ENCODE measurements at regions not wholly inside any gene's neighbourhood (a gene's known extent, or its start where the extent isn't known, plus 50 kb on each side); places are given as distances from the start of the nearest gene placed in this dataset.
"Not testable (repeated sequence)": the region's sequence is repeated elsewhere in the genome, so short reads cannot be mapped to it uniquely, and the experiment has no call there.

GRCh38 chr2:62611854-62612253 lies 93.7 kb upstream of the EHBP1 start:
- TF ChIP-seq, protein P1, sequence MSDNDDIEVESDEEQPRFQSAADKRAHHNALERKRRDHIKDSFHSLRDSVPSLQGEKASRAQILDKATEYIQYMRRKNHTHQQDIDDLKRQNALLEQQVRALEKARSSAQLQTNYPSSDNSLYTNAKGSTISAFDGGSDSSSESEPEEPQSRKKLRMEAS (IDR thresholded peaks at IDR 0.05; ENCODE audit: low read depth, low read length) = no peak
- TF ChIP-seq MYC (IDR thresholded peaks at IDR 0.05; ENCODE audit: low read depth, low read length) (no peak), POLR2A (IDR thresholded peaks at IDR 0.05; ENCODE audit: extremely low read depth, insufficient read length) (no peak)
- TF ChIP-seq, protein P2, sequence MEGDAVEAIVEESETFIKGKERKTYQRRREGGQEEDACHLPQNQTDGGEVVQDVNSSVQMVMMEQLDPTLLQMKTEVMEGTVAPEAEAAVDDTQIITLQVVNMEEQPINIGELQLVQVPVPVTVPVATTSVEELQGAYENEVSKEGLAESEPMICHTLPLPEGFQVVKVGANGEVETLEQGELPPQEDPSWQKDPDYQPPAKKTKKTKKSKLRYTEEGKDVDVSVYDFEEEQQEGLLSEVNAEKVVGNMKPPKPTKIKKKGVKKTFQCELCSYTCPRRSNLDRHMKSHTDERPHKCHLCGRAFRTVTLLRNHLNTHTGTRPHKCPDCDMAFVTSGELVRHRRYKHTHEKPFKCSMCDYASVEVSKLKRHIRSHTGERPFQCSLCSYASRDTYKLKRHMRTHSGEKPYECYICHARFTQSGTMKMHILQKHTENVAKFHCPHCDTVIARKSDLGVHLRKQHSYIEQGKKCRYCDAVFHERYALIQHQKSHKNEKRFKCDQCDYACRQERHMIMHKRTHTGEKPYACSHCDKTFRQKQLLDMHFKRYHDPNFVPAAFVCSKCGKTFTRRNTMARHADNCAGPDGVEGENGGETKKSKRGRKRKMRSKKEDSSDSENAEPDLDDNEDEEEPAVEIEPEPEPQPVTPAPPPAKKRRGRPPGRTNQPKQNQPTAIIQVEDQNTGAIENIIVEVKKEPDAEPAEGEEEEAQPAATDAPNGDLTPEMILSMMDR (IDR thresholded peaks at IDR 0.05; ENCODE audit: low read depth, low read length) = no peak
- no peak overlapping the region for H3K4me3 ChIP-seq (ENCODE audit: low read depth, low read length)
- DNase-seq (ENCODE audit: low read depth) = no peak

GRCh38 chr2:62605471-62605870 lies 99.5 kb upstream of the TMEM17 start:
- H3K4me3 ChIP-seq (ENCODE audit: low read depth, low read length); DNase-seq (ENCODE audit: low read depth): not testable (repeated sequence)

- no peak overlapping the region for H3K4me3 ChIP-seq (ENCODE audit: low read depth, low read length)
- no peak for DNase-seq (ENCODE audit: low read depth)
- TF ChIP-seq, protein P1 (IDR thresholded peaks at IDR 0.05; ENCODE audit: low read depth, low read length) = no peak
- TF ChIP-seq MYC (IDR thresholded peaks at IDR 0.05; ENCODE audit: low read depth, low read length) = no peak
- no peak for TF ChIP-seq POLR2A (IDR thresholded peaks at IDR 0.05; ENCODE audit: extremely low read depth, insufficient read length)
- TF ChIP-seq, protein P2 (IDR thresholded peaks at IDR 0.05; ENCODE audit: low read depth, low read length) = no peak
Observed at GRCh38 chr2:62604336-62604735, 98.3 kb upstream of the TMEM17 start.

- TF ChIP-seq, protein P1 (IDR thresholded peaks at IDR 0.05; ENCODE audit: low read depth, low read length) = no peak
- TF ChIP-seq POLR2A (IDR thresholded peaks at IDR 0.05; ENCODE audit: extremely low read depth, insufficient read length) = no peak
- no peak for TF ChIP-seq MYC (IDR thresholded peaks at IDR 0.05; ENCODE audit: low read depth, low read length)
- TF ChIP-seq, protein P2 (IDR thresholded peaks at IDR 0.05; ENCODE audit: low read depth, low read length) = no peak
- no peak overlapping the region for H3K4me3 ChIP-seq (ENCODE audit: low read depth, low read length)
- DNase-seq (ENCODE audit: low read depth) = no peak
Observed at GRCh38 chr2:62603154-62603712, 97.2 kb upstream of the TMEM17 start.

GRCh38 chr2:62599674-62600410 lies 93.8 kb upstream of the TMEM17 start:
- H3K4me3 ChIP-seq (ENCODE audit: low read depth, low read length); DNase-seq (ENCODE audit: low read depth): not testable (repeated sequence)

GRCh38 chr2:62597323-62597722 lies 91.3 kb upstream of the TMEM17 start:
- no peak overlapping the region for H3K4me3 ChIP-seq (ENCODE audit: low read depth, low read length)
- no peak for DNase-seq (ENCODE audit: low read depth)
- no peak for TF ChIP-seq MYC (IDR thresholded peaks at IDR 0.05; ENCODE audit: low read depth, low read length)

DNA sequence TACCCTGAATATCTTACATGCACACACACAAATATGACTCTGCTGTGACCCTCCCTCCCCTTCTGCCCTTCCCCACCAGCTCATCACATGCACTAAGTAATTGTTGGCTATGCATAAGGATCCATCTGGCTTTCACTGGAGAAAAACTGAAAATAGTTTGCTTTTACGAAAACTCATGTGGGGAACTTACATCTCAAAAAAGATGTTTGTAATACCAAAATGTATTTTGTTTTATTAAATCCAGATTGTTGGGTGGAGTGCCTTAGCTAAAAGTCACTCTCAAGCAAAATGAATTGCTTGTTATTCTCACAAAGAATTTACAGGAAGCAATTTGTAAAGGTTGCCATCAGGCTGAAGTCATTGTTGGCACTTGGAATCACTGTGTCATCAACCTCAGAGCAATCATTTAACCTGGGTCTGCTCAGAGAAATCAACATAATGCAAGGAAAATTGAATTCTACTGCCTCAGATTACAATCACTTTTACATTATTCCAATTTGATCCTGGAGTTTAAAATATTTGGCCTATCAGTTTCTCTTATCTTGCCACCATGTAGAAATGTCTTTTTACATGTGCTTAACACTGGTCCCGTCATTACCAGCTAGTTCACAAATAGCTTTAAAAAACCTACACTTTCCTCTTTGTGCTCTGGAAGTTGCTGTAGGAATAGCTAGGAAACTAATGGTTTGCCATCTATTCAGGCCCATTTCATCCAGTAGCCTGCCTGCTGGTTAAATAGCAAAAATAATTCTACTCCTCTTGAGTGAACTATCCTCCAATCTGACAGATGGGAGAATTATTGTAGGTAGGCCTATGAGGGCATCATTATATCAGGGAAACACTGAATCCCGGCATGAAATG lies 90.3 kb upstream of the TMEM17 start:
- no peak for DNase-seq (ENCODE audit: low read depth)
- TF ChIP-seq, protein P1 (IDR thresholded peaks at IDR 0.05; ENCODE audit: low read depth, low read length) = no peak
- TF ChIP-seq, protein P2 (IDR thresholded peaks at IDR 0.05; ENCODE audit: low read depth, low read length) = no peak
- TF ChIP-seq MYC (IDR thresholded peaks at IDR 0.05; ENCODE audit: low read depth, low read length) (no peak), POLR2A (IDR thresholded peaks at IDR 0.05; ENCODE audit: extremely low read depth, insufficient read length) (no peak)
- no peak overlapping the region for H3K4me3 ChIP-seq (ENCODE audit: low read depth, low read length)
